RWPE2 (cell line): ENCODE measurements at regions not wholly inside any gene's neighbourhood (a gene's known extent, or its start where the extent isn't known, plus 50 kb on each side); places are given as distances from the start of the nearest gene placed in this dataset.
A peak's percentile ranks its signal among the peaks of the same experiment; 100 is the strongest.

Experiments
- ATAC-seq: fragments of 200-7000 bp; cut with Tn5 transposase; 3 replicates; pipeline ENCODE4 v1.9.1; 2021; ENCODE audit warnings: low read depth
- DNase-seq: peaks from one replicate; pipeline ENCODE4 v3.0.0-alpha.2; 2020; ENCODE audit warnings: low spot score
- H3K27ac ChIP-seq: fragments of 450-650 bp; 2 replicates; pipeline ENCODE4 v1.5.1; 2017; ENCODE audit warnings: mild to moderate bottlenecking; ENCODE audit not compliant: poor library complexity, severe bottlenecking
- H3K27me3 ChIP-seq: fragments of 250-450 bp; sonication (Bioruptor Pico); 2 replicates; pipeline ENCODE4 v1.5.1; 2021; ENCODE audit warnings: mild to moderate bottlenecking, moderate library complexity; ENCODE audit not compliant: insufficient read depth, poor library complexity, severe bottlenecking
- H3K36me3 ChIP-seq: fragments of 250-450 bp; sonication (Bioruptor Pico); 2 replicates; pipeline ENCODE4 v1.5.1; 2020; ENCODE audit warnings: low read depth, mild to moderate bottlenecking, moderate library complexity
- H3K4me1 ChIP-seq: fragments of 250-450 bp; sonication (Bioruptor Pico); 2 replicates; pipeline ENCODE4 v1.5.1; 2021; ENCODE audit warnings: mild to moderate bottlenecking, moderate library complexity; ENCODE audit not compliant: insufficient read depth, poor library complexity, severe bottlenecking
- H3K4me3 ChIP-seq: fragments of 250-450 bp; sonication (Bioruptor Pico); 2 replicates; pipeline ENCODE4 v1.5.1; 2021; ENCODE audit warnings: mild to moderate bottlenecking, moderate library complexity; ENCODE audit not compliant: severe bottlenecking
- H3K9me3 ChIP-seq: fragments of 250-450 bp; sonication (Bioruptor Pico); 2 replicates; pipeline ENCODE4 v1.5.1; 2021; ENCODE audit warnings: mild to moderate bottlenecking, moderate library complexity; ENCODE audit not compliant: severe bottlenecking
- CTCF ChIP-seq: fragments of 450-650 bp; IDR thresholded peaks from one replicate; pipeline ENCODE4 v1.5.1; 2017; ENCODE audit warnings: mild to moderate bottlenecking, moderate library complexity; ENCODE audit not compliant: poor library complexity, severe bottlenecking

- no peak for TF ChIP-seq CTCF
- no peak overlapping the region for H3K27ac ChIP-seq
- no peaks in the 10 kb centered on the region for H3K36me3 ChIP-seq
These were observed 116.9 kb downstream of the ACKR3 start for GRCh38 chr2:236686561-236686960.

GRCh38 chr2:236687296-236687965 is 117.8 kb downstream of the ACKR3 start:
- no peak for TF ChIP-seq CTCF
- no peak for DNase-seq
- H3K4me1 ChIP-seq: peaks cover 35% of the 10 kb centered on the region
- H3K9me3 ChIP-seq: no peaks in the 10 kb centered on the region
- ATAC-seq: 0 out of 3 replicates have a peak, but pooled peaks have one; percentile 26
- H3K27me3 ChIP-seq: no peaks in the 10 kb centered on the region
- H3K4me3 ChIP-seq: no peak overlapping the region
- no peaks in the 10 kb centered on the region for H3K36me3 ChIP-seq
- no peak overlapping the region for H3K27ac ChIP-seq

More at GRCh38 chr2:236686561-236686960, 116.9 kb downstream of the ACKR3 start:
- ATAC-seq (no peak), DNase-seq (no peak)
- no peaks in the 10 kb centered on the region for H3K27me3 ChIP-seq
- H3K4me1 ChIP-seq: peaks cover 30% of the 10 kb centered on the region
- H3K4me3 ChIP-seq: no peak overlapping the region
- H3K9me3 ChIP-seq: no peaks in the 10 kb centered on the region

GRCh38 chr2:236688157-236688556 is 118.5 kb downstream of the ACKR3 start:
- peaks cover 35% of the 10 kb centered on the region for H3K4me1 ChIP-seq
- no peak for ATAC-seq
- no peak for TF ChIP-seq CTCF
- DNase-seq: no peak
- no peak overlapping the region for H3K4me3 ChIP-seq
- no peaks in the 10 kb centered on the region for H3K27me3 ChIP-seq
- no peak overlapping the region for H3K27ac ChIP-seq
- no peaks in the 10 kb centered on the region for H3K9me3 ChIP-seq
- H3K36me3 ChIP-seq: no peaks in the 10 kb centered on the region

GRCh38 chr2:236688563-236689392 is 119.2 kb downstream of the ACKR3 start:
- no peak for ATAC-seq
- no peak for TF ChIP-seq CTCF
- H3K9me3 ChIP-seq: no peaks in the 10 kb centered on the region
- H3K36me3 ChIP-seq: no peaks in the 10 kb centered on the region
- peaks cover 35% of the 10 kb centered on the region for H3K4me1 ChIP-seq
- H3K4me3 ChIP-seq: no peak overlapping the region
- DNase-seq: no peak
- H3K27ac ChIP-seq: peak overlapping the region; percentile 65
- H3K27me3 ChIP-seq: no peaks in the 10 kb centered on the region

GRCh38 chr2:236689393-236689700 is 119.7 kb downstream of the ACKR3 start:
- Histone ChIP-seq H3K4me3 (no peak overlapping the region), H3K36me3 (no peaks in the 10 kb centered on the region), H3K27me3 (no peaks in the 10 kb centered on the region), H3K9me3 (no peaks in the 10 kb centered on the region), H3K27ac (peak overlapping the region; percentile 65), H3K4me1 (peaks cover 35% of the 10 kb centered on the region)
- ATAC-seq (no peak), DNase-seq (no peak)
- no peak for TF ChIP-seq CTCF
